HCT116 (cell line): ENCODE measurements at regions not wholly inside any gene's neighbourhood (a gene's known extent, or its start where the extent isn't known, plus 50 kb on each side); places are given as distances from the start of the nearest gene placed in this dataset.

Source experiments
- ATAC-seq: fragments of 200-7000 bp; cut with Tn5 transposase; 2 replicates; pipeline ENCODE4 v1.9.1; 2020; ENCODE audit warnings: mild to moderate bottlenecking, moderate library complexity
- BruUV-seq: library from RNA; stranded (reverse); fragments of 400-500 nt; replicated peaks from 2 replicates; lab custom pipeline; 2021; lab: Mats Ljungman, UMichigan
- CTCF ChIA-PET: fragments of 300-600 bp; sonication (Branson Sonifier 250); formaldehyde crosslinking; loops from one replicate; lab custom pipeline; 2021; ENCODE audit warnings: antibody characterized with exemption; lab: Charles Lee
- POLR2A ChIA-PET: fragments of 300-600, 350-600 bp; sonication (Branson Sonifier 250); formaldehyde crosslinking; loops from one replicate; lab custom pipeline; 2021; ENCODE audit warnings: antibody characterized with exemption; lab: Charles Lee
- RAD21 ChIA-PET, 2 experiments: fragments of 300-600 bp; sonication (Branson Sonifier 250); formaldehyde crosslinking; loops; one replicate each; lab custom pipeline; 2023; ENCODE audit warnings: low total read pairs in 2 of 2; ENCODE audit not compliant: uncharacterized antibody in 2 of 2, unreplicated experiment in 2 of 2, low non-redundant PET in 1 of 2; lab: Charles Lee
- DNase-seq: peaks from one replicate; pipeline ENCODE4 v3.0.0-alpha.2; 2010; ENCODE audit warnings: low read depth, low spot score
- H2AFZ ChIP-seq: fragments of 200-600 bp; shearing (Covaris generic), sonication (generic); 2 replicates; pipeline ENCODE4 v1.6.1; 2017; ENCODE audit warnings: low read depth, mixed run types, mixed read lengths, antibody characterized with exemption, low read length; ENCODE audit not compliant: poor library complexity, severe bottlenecking
- H3K27ac ChIP-seq: 2 replicates; pipeline ENCODE4 v1.5.1; 2012; ENCODE audit warnings: low read depth, low read length
- H3K27me3 ChIP-seq: fragments of 200-600 bp; sonication (generic); 2 replicates; pipeline ENCODE4 v1.6.1; 2016; ENCODE audit warnings: mixed run types, low read length, mixed read lengths; ENCODE audit not compliant: insufficient read depth
- H3K36me3 ChIP-seq, 2 experiments: fragments of 200-500 bp in 1 of 2; fragments of 200-600 bp in 1 of 2; sonication (Bioruptor generic) in 1 of 2; sonication (generic) in 1 of 2; 2 replicates each; pipeline versions ENCODE4 v1.5.1 to v1.6.1; 2014 to 2016; ENCODE audit warnings: low read length in 2 of 2, inconsistent platforms in 1 of 2, mixed read lengths in 1 of 2, mixed run types in 1 of 2; ENCODE audit not compliant: insufficient read depth in 2 of 2, control insufficient read depth in 1 of 2
- H3K4me1 ChIP-seq, 2 experiments: fragments of 200-600 bp in 1 of 2; sonication (generic) in 1 of 2; 2 replicates each; pipeline versions ENCODE4 v1.5.1 to v1.6.1; 2012 to 2017; ENCODE audit warnings: low read length in 2 of 2, inconsistent platforms in 1 of 2, mild to moderate bottlenecking in 1 of 2, mixed read lengths in 1 of 2, mixed run types in 1 of 2, moderate library complexity in 1 of 2; ENCODE audit not compliant: insufficient read depth in 2 of 2, control insufficient read depth in 1 of 2
- H3K4me2 ChIP-seq: fragments of 200-600 bp; sonication (generic); 2 replicates; pipeline ENCODE4 v1.6.1; 2017; ENCODE audit warnings: mixed run types, low read length, mixed read lengths
- H3K4me3 ChIP-seq, 2 experiments: fragments of 200-600 bp in 1 of 2; sonication (generic) in 1 of 2; replicated peaks in 1 of 2; 2 replicates each; pipeline ENCODE4 v1.5.1; 2011 to 2016; ENCODE audit warnings: low read length in 2 of 2, control low read depth in 1 of 2, low read depth in 1 of 2, mild to moderate bottlenecking in 1 of 2, mixed read lengths in 1 of 2, mixed run types in 1 of 2
- H3K79me2 ChIP-seq: fragments of 200-600 bp; sonication (generic); 2 replicates; pipeline ENCODE4 v1.6.1; 2017; ENCODE audit warnings: mild to moderate bottlenecking, mixed run types, low read length, moderate library complexity, mixed read lengths; ENCODE audit not compliant: insufficient read depth
- H3K9ac ChIP-seq: fragments of 200-600 bp; sonication (generic); 2 replicates; pipeline ENCODE4 v1.6.1; 2016; ENCODE audit warnings: low read length, mixed read lengths
- H3K9me2 ChIP-seq: fragments of 200-600 bp; sonication (generic), shearing (Covaris generic); 2 replicates; pipeline ENCODE4 v1.6.1; 2017; ENCODE audit warnings: mixed run types, mild to moderate bottlenecking, moderate library complexity; ENCODE audit not compliant: insufficient read depth
- H3K9me3 ChIP-seq, 2 experiments: fragments of 200-500 bp in 1 of 2; fragments of 200-600 bp in 1 of 2; sonication (Bioruptor generic) in 1 of 2; sonication (generic) in 1 of 2; 2 replicates each; pipeline ENCODE4 v1.6.1; 2014 to 2017; ENCODE audit warnings: low read length in 2 of 2, mixed read lengths in 2 of 2, inconsistent platforms in 1 of 2, low read depth in 1 of 2, mild to moderate bottlenecking in 1 of 2, mixed run types in 1 of 2, moderate library complexity in 1 of 2; ENCODE audit not compliant: control insufficient read depth in 1 of 2, insufficient read depth in 1 of 2
- H4K20me1 ChIP-seq: fragments of 200-600 bp; sonication (generic), shearing (Covaris generic); 2 replicates; pipeline ENCODE4 v1.6.1; 2017; ENCODE audit warnings: mixed run types, mild to moderate bottlenecking, moderate library complexity; ENCODE audit not compliant: insufficient read depth
- CBX3 ChIP-seq: IDR thresholded peaks from 2 replicates; pipeline ENCODE4 v1.6.1; 2012; ENCODE audit warnings: low read depth
- EZH2 ChIP-seq: fragments of 200-600 bp; sonication (generic); IDR thresholded peaks from 2 replicates; pipeline ENCODE4 v1.6.1; 2017; ENCODE audit warnings: antibody characterized with exemption, mixed run types
- POLR2AphosphoS5 ChIP-seq: IDR thresholded peaks from 2 replicates; pipeline ENCODE4 v1.6.1; 2011; ENCODE audit warnings: mild to moderate bottlenecking, low read depth, low read length, moderate library complexity
- SIN3A ChIP-seq: IDR thresholded peaks from 2 replicates; pipeline ENCODE4 v1.6.1; 2012; ENCODE audit warnings: low read depth
- SP1 ChIP-seq: IDR thresholded peaks from 2 replicates; pipeline ENCODE4 v1.6.1; 2012; ENCODE audit warnings: low read depth
- TCF7L2 ChIP-seq: IDR thresholded peaks from 2 replicates; pipeline ENCODE4 v1.7.0; 2011; ENCODE audit warnings: borderline replicate concordance, inconsistent platforms; ENCODE audit not compliant: insufficient read depth, insufficient read length; ENCODE audit errors: extremely low read depth
- ZFX ChIP-seq: fragments of 450-650 bp; IDR thresholded peaks from 2 replicates; pipeline ENCODE4 v1.6.1; 2017
- ZNF274 ChIP-seq: fragments of 200-500 bp; sonication (Bioruptor generic); IDR thresholded peaks from 2 replicates; pipeline ENCODE4 v1.6.1; 2014; ENCODE audit warnings: mild to moderate bottlenecking, low read depth, low read length, inconsistent platforms
- intact Hi-C: fragments of 100-400 bp; cut with micrococcal nuclease; formaldehyde crosslinking; loops from 2 replicates; pipeline ENCODE4 v1.10.0; 2022
- TF ChIP-seq, protein P1 (sequence below), 3 experiments: fragments of 200-600 bp in 1 of 3; sonication (generic) in 1 of 3; IDR thresholded peaks in 2 of 3; conservative IDR thresholded peaks in 1 of 3; 2 replicates each; pipeline ENCODE4 v1.5.1; 2012 to 2017; ENCODE audit warnings: low read depth in 2 of 3, low read length in 2 of 3, antibody characterized with exemption in 1 of 3, borderline replicate concordance in 1 of 3, control low read depth in 1 of 3, mild to moderate bottlenecking in 1 of 3, mixed read lengths in 1 of 3, mixed run types in 1 of 3, moderate library complexity in 1 of 3; ENCODE audit not compliant: insufficient read depth in 1 of 3
- TF ChIP-seq, protein P2 (sequence below): IDR thresholded peaks from 2 replicates; pipeline ENCODE4 v1.6.1; 2012; ENCODE audit warnings: low read depth
- TF ChIP-seq, protein P3 (sequence below): IDR thresholded peaks from 2 replicates; pipeline ENCODE4 v1.6.1; 2012

DNA sequence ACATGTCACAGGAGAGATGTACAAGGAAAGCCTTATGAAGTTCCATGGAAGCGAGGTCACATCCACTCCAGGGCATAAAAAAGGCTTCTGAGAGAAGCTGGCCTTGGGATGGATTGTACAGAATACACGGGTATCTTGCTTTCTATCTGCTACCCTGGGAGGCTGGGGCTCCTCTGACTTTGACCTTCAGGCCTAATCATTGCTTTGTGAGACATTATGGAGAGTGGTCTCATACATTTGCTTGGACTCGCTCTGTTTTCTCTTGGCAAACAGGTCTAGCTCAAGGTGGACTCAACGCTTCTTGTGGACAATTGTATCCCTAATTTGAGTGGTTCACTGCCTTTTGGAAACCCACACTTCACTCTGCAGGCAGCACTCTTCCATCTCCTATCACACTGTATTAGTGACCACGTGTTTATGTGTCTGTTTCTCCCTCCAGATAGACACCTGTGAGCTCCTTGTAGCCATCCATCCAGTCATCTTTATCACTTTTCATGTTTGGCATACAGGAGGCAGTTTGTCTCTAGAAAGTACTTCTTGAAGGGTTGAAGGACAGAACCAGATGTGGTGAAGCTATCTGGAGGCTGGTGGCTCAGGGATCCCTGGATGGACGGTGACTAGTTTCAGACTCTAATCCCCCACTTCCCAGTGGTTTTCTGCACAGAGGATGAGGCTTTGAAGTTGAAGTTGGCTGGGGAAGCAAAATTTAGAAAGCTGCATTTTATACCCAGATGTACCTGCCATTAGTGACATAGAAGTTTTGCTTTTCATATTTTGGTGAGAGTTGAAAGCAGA is 267.8 kb downstream of the CYRIA start:
- BruUV-seq: no TSS peak
- ATAC-seq: no peak

DNA sequence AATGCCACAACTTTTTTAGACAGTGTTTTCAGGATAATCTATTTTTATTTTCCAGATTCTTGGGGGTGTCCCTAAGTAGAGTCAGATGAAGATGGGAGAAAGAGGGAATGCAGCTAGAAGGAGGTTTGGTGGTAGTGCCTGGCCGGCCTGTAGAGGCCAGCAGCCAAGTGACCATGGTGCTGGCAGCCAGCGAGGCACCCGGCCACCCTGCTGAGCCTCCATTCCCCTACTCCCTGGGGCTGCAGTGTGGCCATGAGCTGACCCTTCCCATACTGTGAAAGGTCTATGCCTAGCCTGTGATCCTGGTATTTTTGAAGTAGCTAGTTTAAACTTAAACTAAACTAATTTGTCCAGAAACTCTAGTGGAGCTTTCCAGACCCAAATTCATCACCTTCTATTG is 268.6 kb downstream of the CYRIA start:
- H3K36me3 ChIP-seq: no peaks in the 10 kb centered on the region
- no TSS peak for BruUV-seq
- no peak for DNase-seq
- no peak overlapping the region for H3K4me3 ChIP-seq
- H4K20me1 ChIP-seq: no peaks in the 10 kb centered on the region
- no peaks in the 10 kb centered on the region for H3K9me2 ChIP-seq
- H3K9ac ChIP-seq: no peak overlapping the region
- H2AFZ ChIP-seq: no peak overlapping the region
- RAD21 ChIA-PET: no interaction called here
- no peaks in the 10 kb centered on the region for H3K4me1 ChIP-seq
- intact Hi-C loops: no loop called here
- no peaks in the 10 kb centered on the region for H3K79me2 ChIP-seq
- no peak for ATAC-seq
- H3K27ac ChIP-seq: no peak overlapping the region
- H3K4me2 ChIP-seq: no peak overlapping the region
- no peaks in the 10 kb centered on the region for H3K27me3 ChIP-seq
- CTCF ChIA-PET: no interaction called here
- POLR2A ChIA-PET: no interaction called here
- no peaks in the 10 kb centered on the region for H3K9me3 ChIP-seq
- no peak for TF ChIP-seq CBX3
- TF ChIP-seq TCF7L2: no peak
- TF ChIP-seq, protein P1, sequence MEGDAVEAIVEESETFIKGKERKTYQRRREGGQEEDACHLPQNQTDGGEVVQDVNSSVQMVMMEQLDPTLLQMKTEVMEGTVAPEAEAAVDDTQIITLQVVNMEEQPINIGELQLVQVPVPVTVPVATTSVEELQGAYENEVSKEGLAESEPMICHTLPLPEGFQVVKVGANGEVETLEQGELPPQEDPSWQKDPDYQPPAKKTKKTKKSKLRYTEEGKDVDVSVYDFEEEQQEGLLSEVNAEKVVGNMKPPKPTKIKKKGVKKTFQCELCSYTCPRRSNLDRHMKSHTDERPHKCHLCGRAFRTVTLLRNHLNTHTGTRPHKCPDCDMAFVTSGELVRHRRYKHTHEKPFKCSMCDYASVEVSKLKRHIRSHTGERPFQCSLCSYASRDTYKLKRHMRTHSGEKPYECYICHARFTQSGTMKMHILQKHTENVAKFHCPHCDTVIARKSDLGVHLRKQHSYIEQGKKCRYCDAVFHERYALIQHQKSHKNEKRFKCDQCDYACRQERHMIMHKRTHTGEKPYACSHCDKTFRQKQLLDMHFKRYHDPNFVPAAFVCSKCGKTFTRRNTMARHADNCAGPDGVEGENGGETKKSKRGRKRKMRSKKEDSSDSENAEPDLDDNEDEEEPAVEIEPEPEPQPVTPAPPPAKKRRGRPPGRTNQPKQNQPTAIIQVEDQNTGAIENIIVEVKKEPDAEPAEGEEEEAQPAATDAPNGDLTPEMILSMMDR (IDR thresholded peaks at IDR 0.05 in 2 of 3, conservative IDR thresholded peaks at IDR 0.05 in 1 of 3; ENCODE audit: borderline replicate concordance in 1 of 3, insufficient read depth in 1 of 3, low read depth in 2 of 3, low read length in 2 of 3): no peak
- TF ChIP-seq, protein P2, sequence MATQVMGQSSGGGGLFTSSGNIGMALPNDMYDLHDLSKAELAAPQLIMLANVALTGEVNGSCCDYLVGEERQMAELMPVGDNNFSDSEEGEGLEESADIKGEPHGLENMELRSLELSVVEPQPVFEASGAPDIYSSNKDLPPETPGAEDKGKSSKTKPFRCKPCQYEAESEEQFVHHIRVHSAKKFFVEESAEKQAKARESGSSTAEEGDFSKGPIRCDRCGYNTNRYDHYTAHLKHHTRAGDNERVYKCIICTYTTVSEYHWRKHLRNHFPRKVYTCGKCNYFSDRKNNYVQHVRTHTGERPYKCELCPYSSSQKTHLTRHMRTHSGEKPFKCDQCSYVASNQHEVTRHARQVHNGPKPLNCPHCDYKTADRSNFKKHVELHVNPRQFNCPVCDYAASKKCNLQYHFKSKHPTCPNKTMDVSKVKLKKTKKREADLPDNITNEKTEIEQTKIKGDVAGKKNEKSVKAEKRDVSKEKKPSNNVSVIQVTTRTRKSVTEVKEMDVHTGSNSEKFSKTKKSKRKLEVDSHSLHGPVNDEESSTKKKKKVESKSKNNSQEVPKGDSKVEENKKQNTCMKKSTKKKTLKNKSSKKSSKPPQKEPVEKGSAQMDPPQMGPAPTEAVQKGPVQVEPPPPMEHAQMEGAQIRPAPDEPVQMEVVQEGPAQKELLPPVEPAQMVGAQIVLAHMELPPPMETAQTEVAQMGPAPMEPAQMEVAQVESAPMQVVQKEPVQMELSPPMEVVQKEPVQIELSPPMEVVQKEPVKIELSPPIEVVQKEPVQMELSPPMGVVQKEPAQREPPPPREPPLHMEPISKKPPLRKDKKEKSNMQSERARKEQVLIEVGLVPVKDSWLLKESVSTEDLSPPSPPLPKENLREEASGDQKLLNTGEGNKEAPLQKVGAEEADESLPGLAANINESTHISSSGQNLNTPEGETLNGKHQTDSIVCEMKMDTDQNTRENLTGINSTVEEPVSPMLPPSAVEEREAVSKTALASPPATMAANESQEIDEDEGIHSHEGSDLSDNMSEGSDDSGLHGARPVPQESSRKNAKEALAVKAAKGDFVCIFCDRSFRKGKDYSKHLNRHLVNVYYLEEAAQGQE: no peak
- no peak for TF ChIP-seq ZNF274
- TF ChIP-seq EZH2: no peak
- TF ChIP-seq, protein P3, sequence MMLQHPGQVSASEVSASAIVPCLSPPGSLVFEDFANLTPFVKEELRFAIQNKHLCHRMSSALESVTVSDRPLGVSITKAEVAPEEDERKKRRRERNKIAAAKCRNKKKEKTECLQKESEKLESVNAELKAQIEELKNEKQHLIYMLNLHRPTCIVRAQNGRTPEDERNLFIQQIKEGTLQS: no peak
- no peak for TF ChIP-seq SP1
- TF ChIP-seq ZFX: no peak
- no peak for TF ChIP-seq POLR2AphosphoS5

More for the DNA sequence above, 267.8 kb downstream of the CYRIA start:
- TF ChIP-seq ZFX (no peak), CBX3 (no peak), SP1 (no peak), SIN3A (no peak)
- H3K4me3 ChIP-seq: no peak overlapping the region
- intact Hi-C loops: no loop called here
- no peak overlapping the region for H3K9ac ChIP-seq
- no peaks in the 10 kb centered on the region for H3K9me2 ChIP-seq
- H3K27me3 ChIP-seq: no peaks in the 10 kb centered on the region
- H3K36me3 ChIP-seq: no peaks in the 10 kb centered on the region
- H4K20me1 ChIP-seq: no peaks in the 10 kb centered on the region
- H3K9me3 ChIP-seq: no peaks in the 10 kb centered on the region
- H3K79me2 ChIP-seq: no peaks in the 10 kb centered on the region
- CTCF ChIA-PET: no interaction called here
- POLR2A ChIA-PET: no interaction called here
- no peak for DNase-seq
- H2AFZ ChIP-seq: no peak overlapping the region
- no peaks in the 10 kb centered on the region for H3K4me1 ChIP-seq
- no peak overlapping the region for H3K27ac ChIP-seq
- no peak overlapping the region for H3K4me2 ChIP-seq
- RAD21 ChIA-PET: no interaction called here
